Activated T-cell treated with anti-CD3 and anti-CD28 coated beads, Interleukin-2, amount 50 U/mL, for 4 hours (primary cell): ENCODE measurements at regions not wholly inside any gene's neighbourhood (a gene's known extent, or its start where the extent isn't known, plus 50 kb on each side); places are given as distances from the start of the nearest gene placed in this dataset.

Experiments
- ATAC-seq, 2 donors: fragments of 200-7000 bp; cut with Tn5 transposase; one replicate each; pipeline ENCODE4 v1.10.0; 2021
- DNase-seq: peaks from one replicate; pipeline ENCODE4 v3.0.0-alpha.2; 2020
- H3K27me3 Mint-ChIP-seq: one replicate; pipeline ENCODE4 v1.8.0; 2021; ENCODE audit warnings: low read depth, mixed read lengths
- H3K36me3 Mint-ChIP-seq: one replicate; pipeline ENCODE4 v1.8.0; 2022; ENCODE audit warnings: mixed read lengths; ENCODE audit not compliant: insufficient read depth
- H3K4me1 Mint-ChIP-seq: one replicate; pipeline ENCODE4 v1.8.0; 2021; ENCODE audit warnings: low read depth, mixed read lengths
- H3K4me3 Mint-ChIP-seq: one replicate; pipeline ENCODE4 v1.8.0; 2021; ENCODE audit warnings: mild to moderate bottlenecking, moderate library complexity, mixed read lengths
- H3K9me3 Mint-ChIP-seq: one replicate; pipeline ENCODE4 v1.8.0; 2021; ENCODE audit warnings: mixed read lengths

GRCh38 chr10:83978681-83979383 is 160.5 kb upstream of the GHITM start:
- H3K4me3 Mint-ChIP-seq, result no peak overlapping the region
- ATAC-seq (no peak), DNase-seq (no peak)
- no peaks in the 10 kb centered on the region for H3K36me3 Mint-ChIP-seq
- peaks cover 7% of the 10 kb centered on the region for H3K27me3 Mint-ChIP-seq
- H3K4me1 Mint-ChIP-seq, result no peaks in the 10 kb centered on the region
- H3K9me3 Mint-ChIP-seq, result no peaks in the 10 kb centered on the region

GRCh38 chr10:83982812-83983211 is 156.5 kb upstream of the GHITM start:
- H3K4me1 Mint-ChIP-seq, result no peaks in the 10 kb centered on the region
- ATAC-seq (no peak), DNase-seq (no peak)
- H3K4me3 Mint-ChIP-seq, result no peak overlapping the region
- H3K9me3 Mint-ChIP-seq, result no peaks in the 10 kb centered on the region
- peaks cover 9% of the 10 kb centered on the region for H3K27me3 Mint-ChIP-seq
- no peaks in the 10 kb centered on the region for H3K36me3 Mint-ChIP-seq

GRCh38 chr10:83983578-83984255 is 155.6 kb upstream of the GHITM start:
- peaks cover 9% of the 10 kb centered on the region for H3K27me3 Mint-ChIP-seq
- H3K4me3 Mint-ChIP-seq, result no peak overlapping the region
- no peaks in the 10 kb centered on the region for H3K36me3 Mint-ChIP-seq
- no peaks in the 10 kb centered on the region for H3K4me1 Mint-ChIP-seq
- H3K9me3 Mint-ChIP-seq, result no peaks in the 10 kb centered on the region
- ATAC-seq, result no peak
- DNase-seq, result no peak

GRCh38 chr10:83984256-83984640 is 155.1 kb upstream of the GHITM start:
- Mint-ChIP-seq H3K4me1 (no peaks in the 10 kb centered on the region), H3K4me3 (no peak overlapping the region), H3K36me3 (no peaks in the 10 kb centered on the region), H3K27me3 (peaks cover 10% of the 10 kb centered on the region), H3K9me3 (no peaks in the 10 kb centered on the region)
- DNase-seq (no peak), ATAC-seq (no peak)

- DNase-seq (no peak), ATAC-seq (no peak)
- Mint-ChIP-seq H3K36me3 (no peaks in the 10 kb centered on the region), H3K4me3 (no peak overlapping the region), H3K9me3 (no peaks in the 10 kb centered on the region), H3K27me3 (peaks cover 4% of the 10 kb centered on the region), H3K4me1 (no peaks in the 10 kb centered on the region)
Observed at GRCh38 chr10:83986800-83987199, 152.5 kb upstream of the GHITM start.

- H3K4me3 Mint-ChIP-seq, result no peak overlapping the region
- no peaks in the 10 kb centered on the region for H3K4me1 Mint-ChIP-seq
- H3K36me3 Mint-ChIP-seq, result no peaks in the 10 kb centered on the region
- peaks cover 4% of the 10 kb centered on the region for H3K27me3 Mint-ChIP-seq
- H3K9me3 Mint-ChIP-seq, result no peaks in the 10 kb centered on the region
- no peak for ATAC-seq
- no peak for DNase-seq
Observed at GRCh38 chr10:83987216-83987615, 152.1 kb upstream of the GHITM start.

GRCh38 chr10:83988435-83988834 is 150.9 kb upstream of the GHITM start:
- Mint-ChIP-seq H3K4me3 (no peak overlapping the region), H3K27me3 (peaks cover 4% of the 10 kb centered on the region), H3K36me3 (no peaks in the 10 kb centered on the region), H3K9me3 (no peaks in the 10 kb centered on the region), H3K4me1 (no peaks in the 10 kb centered on the region)
- ATAC-seq, result no peak
- DNase-seq, result no peak

- ATAC-seq (no peak), DNase-seq (no peak)
- Mint-ChIP-seq H3K4me1 (no peaks in the 10 kb centered on the region), H3K27me3 (peaks cover 4% of the 10 kb centered on the region), H3K36me3 (no peaks in the 10 kb centered on the region), H3K4me3 (no peak overlapping the region), H3K9me3 (no peaks in the 10 kb centered on the region)
Observed at GRCh38 chr10:83990126-83990525, 149.2 kb upstream of the GHITM start.

- Mint-ChIP-seq H3K27me3 (peaks cover 4% of the 10 kb centered on the region), H3K4me3 (no peak overlapping the region), H3K36me3 (no peaks in the 10 kb centered on the region), H3K4me1 (peaks cover 3% of the 10 kb centered on the region), H3K9me3 (no peaks in the 10 kb centered on the region)
- ATAC-seq (no peak), DNase-seq (no peak)
Observed at GRCh38 chr10:83991986-83992753, 147.1 kb upstream of the GHITM start.

- no peak for DNase-seq
- no peak overlapping the region for H3K4me3 Mint-ChIP-seq
- peaks cover 3% of the 10 kb centered on the region for H3K4me1 Mint-ChIP-seq
- no peaks in the 10 kb centered on the region for H3K36me3 Mint-ChIP-seq
- no peaks in the 10 kb centered on the region for H3K9me3 Mint-ChIP-seq
- no peak for ATAC-seq
- H3K27me3 Mint-ChIP-seq, result peaks cover under 1% of the 10 kb centered on the region
Observed at GRCh38 chr10:83994325-83994724, 145.0 kb upstream of the GHITM start.

GRCh38 chr10:83995738-83996331 is 143.5 kb upstream of the GHITM start:
- no peaks in the 10 kb centered on the region for H3K9me3 Mint-ChIP-seq
- no peaks in the 10 kb centered on the region for H3K36me3 Mint-ChIP-seq
- H3K4me1 Mint-ChIP-seq, result peaks cover 3% of the 10 kb centered on the region
- H3K27me3 Mint-ChIP-seq, result no peaks in the 10 kb centered on the region
- no peak for ATAC-seq
- no peak for DNase-seq
- no peak overlapping the region for H3K4me3 Mint-ChIP-seq

GRCh38 chr10:84004221-84004620 is 135.1 kb upstream of the GHITM start:
- H3K36me3 Mint-ChIP-seq, result no peaks in the 10 kb centered on the region
- no peaks in the 10 kb centered on the region for H3K9me3 Mint-ChIP-seq
- H3K4me3 Mint-ChIP-seq, result no peak overlapping the region
- ATAC-seq (no peak), DNase-seq (no peak)
- H3K27me3 Mint-ChIP-seq, result peaks cover 2% of the 10 kb centered on the region
- H3K4me1 Mint-ChIP-seq, result no peaks in the 10 kb centered on the region

- Mint-ChIP-seq H3K9me3 (no peaks in the 10 kb centered on the region), H3K36me3 (no peaks in the 10 kb centered on the region), H3K27me3 (peaks cover 2% of the 10 kb centered on the region), H3K4me3 (no peak overlapping the region), H3K4me1 (no peaks in the 10 kb centered on the region)
- DNase-seq, result no peak
- no peak for ATAC-seq
Observed at GRCh38 chr10:84005403-84005802, 133.9 kb upstream of the GHITM start.

- Mint-ChIP-seq H3K9me3 (no peaks in the 10 kb centered on the region), H3K4me1 (peaks cover 2% of the 10 kb centered on the region), H3K4me3 (no peak overlapping the region), H3K36me3 (no peaks in the 10 kb centered on the region), H3K27me3 (peaks cover 6% of the 10 kb centered on the region)
- no peak for DNase-seq
- no peak for ATAC-seq
Observed at GRCh38 chr10:84007482-84007881, 131.8 kb upstream of the GHITM start.
